ENCODE measurements at regions not wholly inside any gene's neighbourhood (a gene's known extent, or its start where the extent isn't known, plus 50 kb on each side); places are given as distances from the start of the nearest gene placed in this dataset.

- no peak for TF ChIP-seq CTCF (IDR thresholded peaks at IDR 0.05)
- no peak overlapping the region for H3K27ac Mint-ChIP-seq
- H3K36me3 Mint-ChIP-seq (ENCODE audit: low read depth): no peaks in the 10 kb centered on the region
- ChIA-PET CTCF (no interaction called here), POLR2A (no interaction called here)
- H3K27me3 Mint-ChIP-seq: peaks cover 2% of the 10 kb centered on the region
- H3K4me1 Mint-ChIP-seq: no peaks in the 10 kb centered on the region
- no peak for DNase-seq
- ATAC-seq (ENCODE audit: low read depth): no peak
- no peak overlapping the region for H3K4me3 Mint-ChIP-seq
- no peaks in the 10 kb centered on the region for H3K9me3 Mint-ChIP-seq
- intact Hi-C loops (cut with micrococcal nuclease): loop anchor here (5.0 kb wide), 1 partner anchor 877 kb away; no protein-coding TSS in a partner anchor
These were observed 99.3 kb downstream of the PAX1 start for GRCh38 chr20:21804802-21805201.

- ChIA-PET POLR2A (no interaction called here), CTCF (interaction anchor here (1.0 kb wide), 1 partner anchor 11 kb away, joined by 3 read pairs; no protein-coding TSS in a partner anchor)
- Mint-ChIP-seq H3K4me1 (no peaks in the 10 kb centered on the region), H3K27me3 (no peaks in the 10 kb centered on the region), H3K36me3 (ENCODE audit: low read depth) (no peaks in the 10 kb centered on the region), H3K9me3 (no peaks in the 10 kb centered on the region), H3K4me3 (no peak overlapping the region), H3K27ac (no peak overlapping the region)
- ATAC-seq (ENCODE audit: low read depth): no peak
- intact Hi-C loops (cut with micrococcal nuclease): no loop called here
- DNase-seq: no peak
- TF ChIP-seq CTCF (IDR thresholded peaks at IDR 0.05): no peak
These were observed 95.7 kb downstream of the PAX1 start for GRCh38 chr20:21801193-21801592.

GRCh38 chr20:21798384-21798783 lies 92.9 kb downstream of the PAX1 start:
- no peaks in the 10 kb centered on the region for H3K27me3 Mint-ChIP-seq
- no peak for TF ChIP-seq CTCF (IDR thresholded peaks at IDR 0.05)
- no peak overlapping the region for H3K4me3 Mint-ChIP-seq
- DNase-seq (no peak), ATAC-seq (ENCODE audit: low read depth) (no peak)
- H3K27ac Mint-ChIP-seq: no peak overlapping the region
- POLR2A ChIA-PET: no interaction called here
- H3K36me3 Mint-ChIP-seq (ENCODE audit: low read depth): no peaks in the 10 kb centered on the region
- CTCF ChIA-PET: no interaction called here
- intact Hi-C loops (cut with micrococcal nuclease): no loop called here
- no peaks in the 10 kb centered on the region for H3K4me1 Mint-ChIP-seq
- H3K9me3 Mint-ChIP-seq: no peaks in the 10 kb centered on the region

- no peak overlapping the region for H3K27ac Mint-ChIP-seq
- intact Hi-C loops (cut with micrococcal nuclease): no loop called here
- no peaks in the 10 kb centered on the region for H3K9me3 Mint-ChIP-seq
- no peak for DNase-seq
- H3K36me3 Mint-ChIP-seq (ENCODE audit: low read depth): no peaks in the 10 kb centered on the region
- no peak for TF ChIP-seq CTCF (IDR thresholded peaks at IDR 0.05)
- H3K27me3 Mint-ChIP-seq: no peaks in the 10 kb centered on the region
- no peak for ATAC-seq (ENCODE audit: low read depth)
- ChIA-PET POLR2A (no interaction called here), CTCF (no interaction called here)
- no peaks in the 10 kb centered on the region for H3K4me1 Mint-ChIP-seq
- no peak overlapping the region for H3K4me3 Mint-ChIP-seq
These were observed 90.6 kb downstream of the PAX1 start for GRCh38 chr20:21796059-21796458.

GRCh38 chr20:21788082-21788481 lies 82.6 kb downstream of the PAX1 start:
- H3K27me3 Mint-ChIP-seq: no peaks in the 10 kb centered on the region
- ChIA-PET POLR2A (no interaction called here), CTCF (no interaction called here)
- intact Hi-C loops (cut with micrococcal nuclease): no loop called here
- H3K9me3 Mint-ChIP-seq: peaks cover 2% of the 10 kb centered on the region
- no peaks in the 10 kb centered on the region for H3K4me1 Mint-ChIP-seq
- TF ChIP-seq CTCF (IDR thresholded peaks at IDR 0.05): no peak
- DNase-seq (no peak), ATAC-seq (ENCODE audit: low read depth) (no peak)
- no peak overlapping the region for H3K27ac Mint-ChIP-seq
- no peak overlapping the region for H3K4me3 Mint-ChIP-seq
- no peaks in the 10 kb centered on the region for H3K36me3 Mint-ChIP-seq (ENCODE audit: low read depth)
